Heart right ventricle (tissue), 16 donors: ENCODE measurements at regions not wholly inside any gene's neighbourhood (a gene's known extent, or its start where the extent isn't known, plus 50 kb on each side); places are given as distances from the start of the nearest gene placed in this dataset.

Experiments used
- ATAC-seq, 8 donors: fragments of 200-7000 bp; cut with Tn5 transposase; one replicate each; pipeline ENCODE4 v1.9.1; 2020; ENCODE audit warnings: mild to moderate bottlenecking in 8 of 8, moderate library complexity in 8 of 8, moderate number of reproducible peaks in 1 of 8
- DNase-seq, 2 donors: peaks; one replicate each; pipeline ENCODE4 v3.0.0-alpha.2; 2020
- H3K27ac ChIP-seq, 10 donors: fragments of 200-600 bp; sonication (generic) in 2 of 10; one replicate each; pipeline versions ENCODE4 v1.5.0 to v1.8.0; 2020 to 2022; ENCODE audit warnings: mild to moderate bottlenecking in 3 of 10
- H3K27me3 ChIP-seq, 7 donors: fragments of 200-600 bp; one replicate each; pipeline ENCODE4 v1.8.0; 2021 to 2022; ENCODE audit warnings: mild to moderate bottlenecking in 2 of 7
- H3K36me3 ChIP-seq, 9 donors: fragments of 200-600 bp; sonication (generic) in 1 of 9; one replicate each; pipeline versions ENCODE4 v1.5.0 to v1.8.0; 2020 to 2022; ENCODE audit warnings: mild to moderate bottlenecking in 2 of 9
- H3K4me1 ChIP-seq, 9 donors: fragments of 200-600 bp; sonication (generic) in 1 of 9; one replicate each; pipeline versions ENCODE4 v1.5.0 to v1.8.0; 2020 to 2022; ENCODE audit warnings: mild to moderate bottlenecking in 4 of 9
- H3K4me3 ChIP-seq, 10 donors: fragments of 200-600 bp; sonication (generic) in 2 of 10; one replicate each; pipeline versions ENCODE4 v1.5.0 to v1.8.0; 2020 to 2022; ENCODE audit warnings: mild to moderate bottlenecking in 7 of 10, moderate library complexity in 2 of 10
- H3K9me3 ChIP-seq, 11 donors: fragments of 200-600 bp in 10 of 11; sonication (generic) in 2 of 11; one replicate each; pipeline versions ENCODE4 v1.5.0 to v1.8.0; 2013 to 2022; ENCODE audit warnings: mild to moderate bottlenecking in 2 of 11, control low read depth in 1 of 11, moderate library complexity in 1 of 11
- CTCF ChIP-seq, 9 donors: fragments of 200-600 bp; sonication (generic) in 2 of 9; IDR thresholded peaks; one replicate each; pipeline versions ENCODE4 v1.5.0 to v1.8.0; 2021 to 2022; ENCODE audit warnings: antibody characterized with exemption in 9 of 9, mild to moderate bottlenecking in 5 of 9, moderate library complexity in 1 of 9
- whole genome bisulfite sequencing, 2 donors: extraction: QIAGEN DNeasy Blood & Tissue Kit; methylation state at CpG; one replicate each; pipeline ENCODE4 v1.1.7; 2013; ENCODE audit warnings: inconsistent platforms in 1 of 2; 5-methylcytosine and 5-hydroxymethylcytosine counted together
- intact Hi-C, 10 donors: fragments of 100-400 bp; cut with DNase I; formaldehyde crosslinking; loops; one replicate each; pipeline versions ENCODE4 v1.11.1 to v1.14.2; 2022
- donor health status: Arrhythmogenic right ventricular cardiomyopathy.
- donor health status: ischemic (EF 13 %, LVEDD 7.1; RV severe dilation, severe dysfunction).
- donor health status: healthy with polysubstance abuse.
- donor health status: DM: no; HTN: yes; CAD: no.
- donor health status: DM: no; HTN: no; CAD: no.
- donor health status: ischemic (EF 25% LVEDD 6.9; RV normal size, moderate dysfunction).
- donor health status: ischemic (EF 25% LVEDD 5.7; RV mildly dilated, moderate dysfunction).
- donor health status: healthy.
- donor health status: DM: yes; HTN: yes; CAD: no.
- donor health status: Ischemic cardiomyopathy.
- donor health status: ischemic (EF 35%, LVEDD 5.7; RV mildly dilated, moderate dysfunction).
- donor health status: nonischemic (EF 11% LVEDD 7.7; RV severe dilation, severe dysfunction).
- donor health status: DM: yes; HTN: yes; CAD: no.
- donor health status: PGD.
- donor health status: ischemic (EF 29% LVEDD 5.4; RV normal size, mild dysfunction).
- donor health status: nonischemic (EF 23%, LVEDD 6.1; RV moderate dilation, normal function).

- no peak for TF ChIP-seq CTCF (IDR thresholded peaks at IDR 0.05)
- Histone ChIP-seq H3K4me3 (no peak overlapping the region), H3K4me1 (no peaks in the 10 kb centered on the region), H3K27ac (no peak overlapping the region), H3K9me3 (no peaks in the 10 kb centered on the region), H3K27me3 (no peaks in the 10 kb centered on the region), H3K36me3 (no peaks in the 10 kb centered on the region)
- ATAC-seq (no peak), DNase-seq (no peak)
- intact Hi-C loops, result loop anchor here in 1 of 10 donors (10.0 kb wide), 1 partner anchor 641 kb away; no protein-coding TSS in a partner anchor
- WGBS, 2 donors, result 69 to 70% methylated on average over 1 of the region's 1 CpG
Observed at GRCh38 chr18:27253571-27253970, 68.5 kb upstream of the CHST9 start.

GRCh38 chr18:27250471-27250870 is 65.4 kb upstream of the CHST9 start:
- intact Hi-C loops, result loop anchor here in 1 of 10 donors (10.0 kb wide), 1 partner anchor 644 kb away; no protein-coding TSS in a partner anchor
- Histone ChIP-seq H3K4me1 (no peaks in the 10 kb centered on the region), H3K4me3 (no peak overlapping the region), H3K36me3 (no peaks in the 10 kb centered on the region), H3K27ac (no peak overlapping the region), H3K9me3 (no peaks in the 10 kb centered on the region), H3K27me3 (no peaks in the 10 kb centered on the region)
- DNase-seq, result no peak
- no peak for ATAC-seq
- TF ChIP-seq CTCF (IDR thresholded peaks at IDR 0.05), result no peak
- WGBS, 2 donors, result 87 to 90% methylated on average over 2 of the region's 2 CpGs

GRCh38 chr18:27249933-27250332 is 64.8 kb upstream of the CHST9 start:
- Histone ChIP-seq H3K27me3 (no peaks in the 10 kb centered on the region), H3K4me3 (no peak overlapping the region), H3K4me1 (no peaks in the 10 kb centered on the region), H3K27ac (no peak overlapping the region), H3K9me3 (no peaks in the 10 kb centered on the region), H3K36me3 (no peaks in the 10 kb centered on the region)
- intact Hi-C loops, result loop anchor here in 1 of 10 donors (10.0 kb wide), 2 partner anchors 45 to 645 kb away; no protein-coding TSS in a partner anchor
- WGBS, 2 donors, result 60 to 79% methylated on average over 1 of the region's 1 CpG
- no peak for DNase-seq
- TF ChIP-seq CTCF (IDR thresholded peaks at IDR 0.05), result no peak
- no peak for ATAC-seq

- WGBS, 2 donors, result 76% methylated on average over 4 of the region's 4 CpGs
- ATAC-seq (no peak), DNase-seq (no peak)
- no peak overlapping the region for H3K4me3 ChIP-seq
- no peaks in the 10 kb centered on the region for H3K27me3 ChIP-seq
- no peak for TF ChIP-seq CTCF (IDR thresholded peaks at IDR 0.05)
- no peaks in the 10 kb centered on the region for H3K9me3 ChIP-seq
- intact Hi-C loops, result loop anchor here in 1 of 10 donors (10.0 kb wide), 1 partner anchor 51 kb away; no protein-coding TSS in a partner anchor
- no peak overlapping the region for H3K27ac ChIP-seq
- no peaks in the 10 kb centered on the region for H3K36me3 ChIP-seq
- no peaks in the 10 kb centered on the region for H3K4me1 ChIP-seq
Observed at GRCh38 chr18:27244259-27244658, 59.2 kb upstream of the CHST9 start.
